GM19455 (cell line): ENCODE measurements at regions not wholly inside any gene's neighbourhood (a gene's known extent, or its start where the extent isn't known, plus 50 kb on each side); places are given as distances from the start of the nearest gene placed in this dataset.
A peak's percentile ranks its signal among the peaks of the same experiment; 100 is the strongest.
"Not testable (repeated sequence)": the region's sequence is repeated elsewhere in the genome, so short reads cannot be mapped to it uniquely, and the experiment has no call there.

ENCODE experiments used
- ATAC-seq: cut with Tn5 transposase; IDR thresholded peaks from one replicate; pipeline ENCODE4 v1.9.1; 2021; ENCODE audit not compliant: unreplicated experiment

- ATAC-seq: no peak
These were observed 105.0 kb upstream of the STK17B start for GRCh38 chr2:196276421-196276820.

- peak; percentile 43 for ATAC-seq
These were observed 105.6 kb upstream of the STK17B start for GRCh38 chr2:196277002-196277401.

GRCh38 chr2:196278491-196278911 lies 107.1 kb upstream of the STK17B start:
- no peak for ATAC-seq

GRCh38 chr2:196279541-196279940 lies 108.2 kb upstream of the STK17B start:
- no peak for ATAC-seq

GRCh38 chr2:196284144-196284844 lies 112.9 kb upstream of the STK17B start:
- ATAC-seq: no peak

GRCh38 chr2:196284866-196285557 lies 113.6 kb upstream of the STK17B start:
- no peak for ATAC-seq

GRCh38 chr2:196286821-196287220 lies 115.4 kb upstream of the STK17B start:
- peak; percentile 66 for ATAC-seq

- ATAC-seq: no peak
These were observed 116.1 kb upstream of the STK17B start for GRCh38 chr2:196287523-196287922.

GRCh38 chr2:196288006-196288538 lies 116.7 kb upstream of the STK17B start:
- ATAC-seq: no peak

GRCh38 chr2:196289000-196289399 lies 117.6 kb upstream of the STK17B start:
- ATAC-seq: peak; percentile 39

- ATAC-seq: no peak
These were observed 118.8 kb upstream of the STK17B start for GRCh38 chr2:196290136-196290535.

GRCh38 chr2:196290569-196290968 lies 119.2 kb upstream of the STK17B start:
- no peak for ATAC-seq

GRCh38 chr2:196291426-196291825 lies 120.0 kb upstream of the STK17B start:
- no peak for ATAC-seq

GRCh38 chr2:196291873-196292800 lies 120.8 kb upstream of the STK17B start:
- no peak for ATAC-seq

GRCh38 chr2:196293751-196294515 lies 122.6 kb upstream of the STK17B start:
- ATAC-seq: no peak

- ATAC-seq: no peak
These were observed 123.1 kb upstream of the STK17B start for GRCh38 chr2:196294516-196294909.

- no peak for ATAC-seq
These were observed 123.6 kb upstream of the STK17B start for GRCh38 chr2:196295005-196295404.

- ATAC-seq: not testable (repeated sequence)
These were observed 126.8 kb upstream of the STK17B start for GRCh38 chr2:196298106-196298723.

GRCh38 chr2:196307775-196308305 lies 136.5 kb upstream of the STK17B start:
- no peak for ATAC-seq

- no peak for ATAC-seq
These were observed 138.3 kb upstream of the STK17B start for GRCh38 chr2:196309691-196310090.
